HG03280 (cell line): ENCODE measurements at regions not wholly inside any gene's neighbourhood (a gene's known extent, or its start where the extent isn't known, plus 50 kb on each side); places are given as distances from the start of the nearest gene placed in this dataset.
A peak's percentile ranks its signal among the peaks of the same experiment; 100 is the strongest.
"Not testable (repeated sequence)": the region's sequence is repeated elsewhere in the genome, so short reads cannot be mapped to it uniquely, and the experiment has no call there.

Source experiments
- ATAC-seq: cut with Tn5 transposase; IDR thresholded peaks from one replicate; pipeline ENCODE4 v1.9.1; 2021; ENCODE audit warnings: mild to moderate bottlenecking, moderate library complexity; ENCODE audit not compliant: unreplicated experiment

GRCh38 chr7:15057272-15057671, 154.7 kb upstream of the DGKB start:
- ATAC-seq, result no peak

- not testable (repeated sequence) for ATAC-seq
Observed at GRCh38 chr7:15054304-15054703, 151.8 kb upstream of the DGKB start.

- ATAC-seq, result no peak
Observed at GRCh38 chr7:15049157-15049556, 146.6 kb upstream of the DGKB start.

- no peak for ATAC-seq
Observed at GRCh38 chr7:15046861-15047260, 144.3 kb upstream of the DGKB start.

- no peak for ATAC-seq
Observed at GRCh38 chr7:15043931-15044330, 141.4 kb upstream of the DGKB start.

GRCh38 chr7:15042285-15043065, 139.9 kb upstream of the DGKB start:
- ATAC-seq, result no peak

- ATAC-seq, result no peak
Observed at GRCh38 chr7:15041226-15041625, 138.7 kb upstream of the DGKB start.

- no peak for ATAC-seq
Observed at GRCh38 chr7:15035814-15036213, 133.3 kb upstream of the DGKB start.

- no peak for ATAC-seq
Observed at GRCh38 chr7:15033039-15033438, 130.5 kb upstream of the DGKB start.

GRCh38 chr7:15018981-15019380, 116.4 kb upstream of the DGKB start:
- no peak for ATAC-seq

GRCh38 chr7:15016766-15017165, 114.2 kb upstream of the DGKB start:
- ATAC-seq, result no peak

GRCh38 chr7:15016315-15016667, 113.7 kb upstream of the DGKB start:
- no peak for ATAC-seq

- ATAC-seq, result peak; percentile 83
Observed at GRCh38 chr7:15015545-15016314, 113.2 kb upstream of the DGKB start.

GRCh38 chr7:15012135-15012534, 109.6 kb upstream of the DGKB start:
- ATAC-seq, result no peak

GRCh38 chr7:15011289-15011688, 108.7 kb upstream of the DGKB start:
- no peak for ATAC-seq

GRCh38 chr7:15007507-15007906, 105.0 kb upstream of the DGKB start:
- ATAC-seq, result no peak

GRCh38 chr7:15005672-15006071, 103.1 kb upstream of the DGKB start:
- no peak for ATAC-seq

GRCh38 chr7:15000157-15000556, 97.6 kb upstream of the DGKB start:
- ATAC-seq, result no peak

GRCh38 chr7:14999331-14999730, 96.8 kb upstream of the DGKB start:
- no peak for ATAC-seq

- no peak for ATAC-seq
Observed at GRCh38 chr7:14995774-14996173, 93.2 kb upstream of the DGKB start.

- no peak for ATAC-seq
Observed at GRCh38 chr7:14988941-14989340, 86.4 kb upstream of the DGKB start.

GRCh38 chr7:14978687-14979086, 76.1 kb upstream of the DGKB start:
- no peak for ATAC-seq
